Posterior cingulate gyrus (tissue), 11 donors: ENCODE measurements at regions not wholly inside any gene's neighbourhood (a gene's known extent, or its start where the extent isn't known, plus 50 kb on each side); places are given as distances from the start of the nearest gene placed in this dataset.

Source experiments
- DNase-seq, 10 donors: peaks; one replicate each; pipeline versions ENCODE4 v3.0.0 to v3.0.0-alpha.2; 2020 to 2021; ENCODE audit warnings: mixed read lengths in 3 of 10
- intact Hi-C: fragments of 100-400 bp; cut with DNase I; formaldehyde crosslinking; loops from one replicate; pipeline ENCODE4 v1.15.1; 2023

DNA sequence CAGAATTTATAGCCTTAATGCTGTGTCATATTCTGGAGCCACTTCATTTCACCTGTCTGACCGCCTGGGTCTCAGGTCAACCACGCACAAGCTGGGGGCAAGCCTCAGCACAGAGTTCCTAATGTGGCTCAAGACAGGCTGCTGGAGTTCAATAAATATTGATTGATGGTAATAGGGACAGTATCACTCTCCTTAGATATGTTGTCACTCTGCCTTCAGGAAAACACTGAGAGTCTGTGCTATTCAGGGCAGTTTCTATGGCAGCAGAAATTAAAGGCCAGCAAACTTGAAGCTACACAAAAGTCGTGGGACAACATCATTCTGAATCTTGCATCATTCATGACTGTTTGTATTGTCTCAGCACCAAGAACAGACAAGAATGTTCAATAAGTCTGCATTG lies 696.1 kb downstream of the METTL4 start:
- DNase-seq = no peak
- intact Hi-C loops = no loop called here

DNA sequence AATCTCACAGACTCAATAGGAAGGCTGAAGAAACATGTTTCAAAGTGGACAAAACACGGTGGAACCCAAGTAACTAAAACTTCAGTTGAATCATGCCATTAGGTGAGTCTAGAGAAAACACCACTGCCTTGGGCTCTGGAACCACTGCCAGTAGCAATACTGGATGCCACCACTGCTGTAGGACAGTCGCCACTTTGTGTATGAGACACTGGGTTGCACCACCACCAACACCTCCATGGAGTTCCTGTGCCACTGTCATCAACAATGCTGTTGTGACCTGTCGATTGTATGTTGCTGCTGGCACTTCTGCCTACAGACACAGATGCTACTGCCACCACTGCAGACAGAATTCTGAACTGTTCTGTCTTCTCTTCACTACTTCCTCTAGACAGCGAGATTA lies 686.7 kb downstream of the METTL4 start:
- intact Hi-C loops = no loop called here
- no peak for DNase-seq

DNA sequence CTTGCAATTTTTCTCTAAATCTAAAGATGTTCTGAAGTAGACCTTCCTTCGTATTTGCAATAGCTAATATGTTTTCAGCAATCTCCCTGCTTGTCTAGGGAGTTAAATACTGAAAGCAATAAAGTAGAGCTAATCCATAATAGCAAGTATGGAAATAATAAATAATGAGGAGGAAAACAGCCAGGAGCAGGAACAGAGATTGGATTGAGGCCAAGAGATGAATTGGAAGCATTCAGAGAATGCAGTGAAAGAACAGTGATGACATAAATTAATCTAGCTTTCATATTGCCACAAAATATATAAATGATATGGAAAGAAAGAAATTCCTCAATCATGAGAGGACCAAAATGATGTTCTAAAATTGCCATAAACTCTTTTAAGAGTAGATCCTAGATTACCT lies 679.7 kb downstream of the METTL4 start:
- DNase-seq = no peak
- intact Hi-C loops = no loop called here

DNA sequence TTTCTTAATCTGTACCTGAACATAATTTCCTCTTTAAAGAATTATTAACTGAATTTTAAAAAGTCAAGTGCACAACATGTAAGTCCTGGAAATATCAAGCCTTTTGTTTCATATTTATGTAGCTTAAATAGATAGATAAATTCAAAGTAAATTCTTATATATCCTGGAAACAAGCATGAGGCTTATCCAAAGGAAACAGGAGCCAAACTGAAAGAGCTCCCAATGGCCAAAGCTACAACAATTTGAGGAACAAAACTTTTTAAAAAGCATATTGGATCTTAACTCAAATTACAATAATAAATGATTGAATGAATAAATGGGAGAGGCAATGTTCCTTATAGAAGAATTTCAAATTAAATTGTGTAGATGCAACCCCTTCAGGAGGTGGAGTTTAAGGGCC lies 679.1 kb downstream of the METTL4 start:
- intact Hi-C loops = no loop called here
- no peak for DNase-seq

DNA sequence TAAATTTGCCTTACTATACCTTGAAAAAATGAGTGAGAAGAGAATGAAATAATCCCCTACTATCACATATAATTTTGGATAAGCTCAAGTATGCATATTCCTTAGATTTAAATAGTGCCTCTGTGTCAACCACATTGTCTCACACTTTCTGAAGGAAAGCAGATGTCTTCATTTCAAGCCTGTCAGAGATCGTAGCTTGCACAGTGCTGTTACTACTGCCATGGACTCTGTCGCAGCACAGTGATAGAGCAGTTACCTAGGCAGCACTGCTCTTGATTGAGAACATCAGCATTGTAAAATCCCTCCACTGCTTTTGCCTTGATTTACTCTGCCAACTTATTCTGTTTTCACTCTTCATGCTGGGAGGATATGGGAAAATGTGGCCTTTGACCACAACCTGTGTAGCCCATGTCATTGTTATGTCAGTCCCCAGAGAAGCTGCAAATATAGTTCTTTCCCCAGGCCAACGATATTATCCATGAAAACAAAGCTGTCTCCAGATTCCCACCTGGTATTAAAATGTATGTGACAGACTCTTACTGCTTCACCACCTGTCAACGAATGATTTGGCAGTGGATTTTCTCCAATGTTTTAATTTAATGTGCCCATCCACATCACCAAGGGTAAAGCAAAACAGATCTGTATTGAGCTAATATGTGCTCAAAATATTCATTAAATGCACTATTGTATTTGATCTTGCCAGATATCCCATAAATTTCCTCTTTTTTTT lies 675.7 kb downstream of the METTL4 start:
- DNase-seq = no peak
- intact Hi-C loops = no loop called here

DNA sequence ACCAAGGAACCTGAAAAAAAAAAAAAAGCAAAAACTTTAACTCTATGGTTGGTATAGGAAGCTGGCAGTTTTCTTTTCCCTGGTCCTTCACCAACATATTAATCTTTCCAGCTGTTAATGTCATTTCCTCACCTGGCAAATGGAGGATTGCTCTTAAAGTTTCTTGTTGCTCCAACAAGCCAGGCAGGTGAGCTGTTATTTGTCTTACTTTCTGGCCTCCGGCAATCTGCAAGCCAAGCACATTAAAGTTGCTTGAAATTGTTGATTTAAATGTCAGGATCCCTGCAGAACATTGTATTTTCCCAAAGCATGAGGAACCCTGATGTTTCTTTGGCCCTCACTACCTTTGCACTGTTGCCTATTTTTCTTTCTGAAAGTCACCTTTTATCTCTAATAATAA lies 664.9 kb downstream of the METTL4 start:
- no peak for DNase-seq
- intact Hi-C loops = no loop called here

DNA sequence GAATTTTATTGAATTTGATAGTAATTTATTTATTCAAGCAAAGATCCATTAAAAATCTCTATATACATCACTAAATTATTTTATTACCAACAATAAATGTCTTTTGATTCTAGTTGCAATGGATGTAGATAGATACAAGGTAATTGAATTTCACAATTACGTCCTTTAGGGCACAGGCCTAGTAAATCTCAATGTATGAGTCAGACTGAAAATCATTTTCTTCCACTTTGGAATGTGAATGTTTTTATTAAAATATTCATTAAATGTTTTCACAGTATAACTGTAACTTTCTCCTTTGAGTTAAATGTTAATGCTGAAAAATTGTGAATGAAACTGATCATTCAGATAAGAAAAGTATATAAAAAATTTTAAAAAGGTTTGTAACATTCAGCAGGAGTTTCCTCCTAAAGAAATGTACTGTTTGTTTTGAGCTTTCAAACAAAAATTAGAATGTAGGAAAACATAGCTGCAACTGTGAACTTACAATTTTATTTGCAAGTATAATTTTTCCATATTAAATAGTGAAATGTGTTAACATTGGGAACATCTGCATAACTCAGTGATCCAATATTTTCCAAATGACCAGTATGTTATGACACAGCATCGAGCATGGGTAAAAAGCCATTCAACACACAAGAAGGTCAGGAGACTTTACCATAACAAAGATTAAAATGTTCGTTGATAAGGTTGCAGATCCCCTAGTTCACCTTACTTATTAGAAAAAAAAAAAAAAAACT lies 663.7 kb downstream of the METTL4 start:
- no peak for DNase-seq
- intact Hi-C loops = no loop called here

DNA sequence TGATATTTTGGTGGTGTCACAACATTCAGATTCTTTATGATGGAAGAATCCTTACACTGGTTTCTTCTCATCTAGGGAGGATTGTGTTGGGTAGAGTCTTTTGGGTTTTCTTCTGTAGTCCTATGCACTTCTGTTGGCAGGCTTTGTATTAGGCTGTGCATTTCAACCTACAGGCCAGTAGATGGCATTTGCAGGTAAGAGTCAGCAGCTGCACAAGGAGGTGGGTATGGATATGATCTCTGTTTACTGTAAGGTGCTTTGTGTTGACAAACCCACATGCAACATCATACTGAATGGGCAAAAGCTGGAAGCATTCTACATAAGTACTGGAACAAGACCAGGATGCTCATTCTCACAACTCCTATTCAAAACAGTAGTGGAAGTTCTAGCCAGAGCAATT lies 656.8 kb downstream of the METTL4 start:
- intact Hi-C loops = no loop called here
- DNase-seq = no peak

DNA sequence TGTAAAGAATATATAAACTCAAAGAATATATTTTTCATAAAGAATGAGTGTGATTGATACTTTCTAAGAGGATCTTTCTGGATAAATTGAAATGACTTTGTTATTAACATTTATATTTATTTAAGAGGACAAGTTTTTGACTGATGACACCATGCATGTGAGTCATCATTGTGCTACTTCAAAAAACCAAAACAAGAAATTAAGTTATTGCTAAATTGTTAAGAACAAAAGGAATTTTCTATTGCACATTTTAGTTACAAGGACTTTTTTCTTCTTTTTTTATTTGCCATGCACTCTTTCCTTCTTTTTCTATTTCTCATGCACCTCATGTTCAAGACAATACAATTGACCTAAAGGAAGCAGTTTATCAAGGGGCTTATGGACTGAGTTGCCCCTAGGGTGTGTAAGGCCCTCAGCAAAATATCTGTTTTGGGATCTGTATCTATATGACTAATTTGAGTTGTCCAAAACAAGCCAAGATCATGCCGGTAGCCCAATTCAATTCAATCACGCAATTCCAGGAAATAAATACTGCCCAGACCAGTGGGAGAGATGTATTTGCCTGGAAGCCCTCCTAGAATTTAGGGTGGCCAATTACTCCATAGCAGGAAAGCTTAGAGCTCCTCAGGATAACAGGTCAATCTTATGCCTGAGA lies 654.3 kb downstream of the METTL4 start:
- intact Hi-C loops = no loop called here

DNA sequence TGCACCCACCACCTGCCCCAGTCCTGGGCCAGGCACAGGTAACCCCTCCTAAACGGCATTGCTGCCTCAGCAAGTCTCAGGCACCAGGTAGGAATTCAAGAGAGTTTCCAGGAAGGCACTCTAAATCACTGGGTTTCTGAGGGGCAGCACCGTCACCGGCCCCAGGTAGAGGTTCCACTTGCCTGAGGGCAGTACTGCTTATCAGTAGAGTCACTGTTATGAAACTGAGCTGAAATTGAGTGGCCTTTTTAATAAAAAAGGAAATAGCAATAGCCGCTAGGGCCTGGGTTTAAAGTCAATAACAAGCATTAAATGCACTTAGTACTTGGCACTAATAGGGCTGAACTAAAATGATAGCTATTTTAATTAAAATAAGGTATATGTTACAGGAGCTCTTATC lies 653.7 kb downstream of the METTL4 start:
- DNase-seq = no peak

More for the DNA sequence above, 654.3 kb downstream of the METTL4 start:
- DNase-seq = no peak

DNA sequence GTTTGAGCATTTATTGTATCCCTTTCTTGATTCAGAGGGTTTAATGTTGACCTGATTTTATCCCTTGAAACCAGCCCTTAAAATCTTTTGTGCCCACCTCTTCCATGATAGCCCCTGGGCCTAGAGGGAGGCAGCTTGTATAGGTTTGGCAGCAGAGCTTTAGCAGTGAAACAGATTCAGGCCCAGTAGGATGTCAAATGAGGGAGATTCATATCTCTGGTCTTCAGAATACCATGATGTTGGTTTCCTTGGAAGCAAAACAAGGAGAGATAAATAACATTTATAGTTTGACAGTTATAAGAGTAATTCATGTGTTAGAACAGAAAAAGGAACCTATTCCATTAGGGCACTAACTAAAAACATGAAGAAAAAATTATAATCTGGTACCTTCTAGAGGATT lies 649.2 kb downstream of the METTL4 start:
- intact Hi-C loops = no loop called here
- DNase-seq = no peak

More for the DNA sequence above, 653.7 kb downstream of the METTL4 start:
- intact Hi-C loops = no loop called here

DNA sequence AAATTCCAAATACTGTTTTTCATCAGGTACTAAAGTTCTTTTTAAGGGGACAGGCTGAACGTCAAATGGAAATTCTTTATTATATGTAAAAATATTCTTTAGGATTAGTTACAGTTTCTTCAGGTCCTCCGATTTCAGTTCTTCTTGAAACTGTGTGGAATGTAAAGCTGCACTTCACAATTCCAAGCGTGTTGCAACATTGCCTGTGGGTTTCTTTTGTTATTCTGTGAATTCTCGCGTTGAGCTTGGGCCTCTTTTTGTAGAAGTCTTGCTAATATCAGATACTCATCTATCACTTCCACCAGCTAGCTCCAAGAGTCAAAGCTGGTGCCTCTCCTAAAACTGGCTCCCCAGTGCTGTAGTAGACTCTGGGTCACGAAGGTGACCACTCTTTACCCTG lies 642.6 kb downstream of the METTL4 start:
- DNase-seq = no peak
- intact Hi-C loops = no loop called here

DNA sequence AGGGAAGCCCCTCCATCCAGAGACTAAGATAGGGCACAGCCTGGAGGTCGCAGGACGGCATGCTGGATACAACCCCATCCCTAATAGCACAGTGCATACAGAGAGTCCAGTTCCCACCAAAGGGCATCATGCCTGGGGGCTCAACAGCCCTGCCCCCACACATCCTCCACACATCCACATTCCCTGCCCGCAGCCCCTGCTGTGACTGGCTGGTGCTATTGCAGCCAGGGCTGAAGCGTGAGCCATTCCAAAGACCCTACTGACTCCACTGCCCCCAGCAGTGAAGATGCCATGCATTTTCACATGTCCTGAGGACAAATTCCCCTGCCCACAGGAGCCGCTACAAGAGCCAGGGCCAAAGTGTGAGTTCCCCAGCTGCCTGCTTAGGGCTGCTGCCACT lies 641.6 kb downstream of the METTL4 start:
- intact Hi-C loops = no loop called here
- DNase-seq = peak in 2 of 10 donors; percentile 65 to 66

DNA sequence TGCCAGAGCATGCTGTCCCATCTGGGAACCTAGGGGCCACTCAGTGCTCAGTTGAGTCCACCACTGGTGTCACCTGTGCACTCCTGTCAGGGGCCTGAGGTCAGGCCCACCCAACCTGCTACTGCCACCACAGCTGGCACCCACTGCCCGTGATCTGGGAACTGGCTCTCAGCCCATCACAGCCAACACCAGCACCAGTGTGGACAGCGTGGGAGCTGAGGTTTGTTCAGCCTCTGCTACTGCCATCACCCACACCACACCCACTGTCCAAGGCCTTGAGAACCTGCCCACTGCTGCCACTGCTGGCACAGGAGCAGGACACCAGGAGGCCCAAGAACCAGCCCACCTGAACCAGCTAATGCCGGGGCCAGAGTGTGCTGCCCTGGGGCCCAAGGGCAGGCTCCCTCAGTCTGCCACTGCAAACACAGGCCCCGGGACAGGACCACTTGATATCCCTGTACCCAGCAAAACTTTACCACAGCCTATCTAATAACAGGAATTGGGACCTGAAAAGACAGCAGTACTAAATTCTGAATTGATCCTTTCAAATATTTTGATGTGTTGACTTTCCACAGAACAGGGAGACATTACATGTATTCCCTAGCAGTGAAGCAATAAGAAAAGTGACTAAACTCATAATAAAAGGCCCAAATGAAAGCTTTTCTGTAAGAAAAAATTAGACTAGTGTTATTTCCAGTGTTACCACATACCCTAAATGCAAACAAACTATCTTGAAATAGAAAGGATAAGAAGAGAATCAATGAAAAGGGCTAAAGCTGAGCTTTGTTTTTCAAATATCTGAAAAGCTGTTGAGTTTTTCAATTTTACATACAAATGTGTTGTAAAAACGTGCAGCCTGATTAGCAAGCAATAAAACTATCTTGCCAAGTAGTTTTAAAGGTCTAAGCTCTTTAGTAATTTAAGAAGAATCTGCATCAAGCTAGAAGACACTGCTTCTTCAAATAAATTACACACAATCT lies 640.7 kb downstream of the METTL4 start:
- intact Hi-C loops = no loop called here
- peak in 2 of 10 donors; percentile 60 to 69 for DNase-seq

DNA sequence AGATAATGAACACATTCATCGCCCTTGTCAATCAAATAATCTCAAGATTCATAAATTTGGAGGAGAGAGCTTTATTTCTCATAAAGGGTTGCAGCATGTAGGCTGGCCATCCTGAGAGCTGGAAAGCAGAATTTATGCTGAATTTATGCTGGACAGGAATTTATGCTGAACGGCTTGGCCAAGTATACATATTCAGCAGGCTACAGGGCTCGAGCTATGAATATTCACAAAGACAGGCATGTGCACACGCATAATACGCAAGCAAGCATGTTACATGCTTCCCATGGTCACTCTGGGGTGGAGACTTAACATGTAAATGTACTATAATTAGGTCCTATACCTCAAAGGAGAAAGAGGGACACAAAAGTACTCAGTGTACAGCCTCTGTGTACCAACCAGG lies 618.8 kb downstream of the METTL4 start:
- DNase-seq = no peak
- intact Hi-C loops = no loop called here

DNA sequence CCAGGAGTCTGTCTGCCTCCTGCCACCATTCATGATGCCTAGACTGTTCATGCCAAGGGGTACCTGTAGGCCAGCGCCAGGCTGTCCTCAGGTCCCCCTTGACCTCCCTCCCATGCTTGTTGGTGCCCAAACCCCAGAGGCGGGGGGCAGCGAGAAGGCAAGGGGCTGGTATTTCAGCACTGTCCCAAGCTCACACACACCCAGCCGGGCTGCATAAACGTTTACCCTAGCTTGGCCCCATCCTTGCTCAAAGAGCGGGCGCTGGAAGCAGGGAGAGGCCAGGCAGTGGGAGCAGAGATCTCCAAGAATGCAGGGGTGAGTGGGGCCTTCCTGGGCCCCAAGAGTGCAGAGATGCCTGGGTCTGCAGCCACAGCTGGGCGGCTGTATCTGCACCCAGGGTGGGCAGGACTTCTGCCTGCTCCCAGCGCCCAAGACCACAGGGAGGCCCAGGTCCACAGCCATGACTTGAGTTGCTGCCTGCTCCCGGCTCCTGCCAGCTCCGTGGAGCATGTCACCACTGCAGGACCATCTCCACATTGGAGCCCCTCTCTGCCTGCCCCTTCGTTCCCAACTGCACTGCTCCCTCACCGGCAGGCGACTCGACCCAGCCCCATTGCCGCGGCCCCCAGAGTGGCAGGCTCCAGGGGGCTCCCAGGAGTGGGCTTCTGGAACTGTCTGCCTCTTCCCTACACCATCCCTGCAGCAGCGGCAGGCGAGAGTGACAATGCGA lies 616.6 kb downstream of the METTL4 start:
- peak in 2 of 10 donors; percentile 69 to 72 for DNase-seq

DNA sequence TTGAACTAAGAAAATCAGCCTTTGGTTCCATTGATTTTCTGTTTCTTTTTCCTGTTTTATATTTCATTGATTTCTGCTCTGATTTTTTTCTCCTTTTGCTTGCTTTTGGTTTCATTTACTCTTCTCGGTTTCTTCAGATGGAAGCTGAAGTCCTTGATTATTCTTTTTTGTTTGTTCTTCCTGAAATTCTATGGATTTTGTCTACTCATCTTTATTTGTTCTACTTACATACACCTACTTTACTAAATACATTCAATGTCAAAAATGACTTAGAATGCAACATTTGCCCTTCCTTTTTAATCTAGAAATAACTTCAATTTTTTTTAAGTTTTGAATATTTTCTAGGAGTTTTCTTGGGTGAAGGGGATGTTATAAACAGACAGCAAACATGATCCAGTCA lies 612.5 kb downstream of the METTL4 start:
- intact Hi-C loops = no loop called here

More for the DNA sequence above, 616.6 kb downstream of the METTL4 start:
- intact Hi-C loops = no loop called here

DNA sequence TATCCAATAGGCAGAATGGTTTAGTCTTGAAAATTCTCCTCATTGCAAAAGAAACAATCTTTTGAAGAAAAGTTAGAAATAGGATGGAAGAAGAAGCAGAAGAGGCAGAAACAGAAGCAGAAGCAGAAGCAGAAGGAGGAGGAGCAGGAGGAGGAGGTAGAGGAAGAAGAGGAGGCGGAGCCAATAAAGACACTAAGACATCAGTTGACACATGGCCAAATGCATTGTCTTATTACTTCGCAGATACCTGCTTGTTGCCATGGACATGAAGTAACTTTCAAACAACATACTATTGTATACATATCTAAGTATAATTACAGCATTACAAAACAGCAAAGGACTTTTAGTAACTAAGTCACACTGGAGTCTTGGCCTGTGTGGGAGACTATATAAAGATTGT lies 606.3 kb downstream of the METTL4 start:
- DNase-seq = no peak
- intact Hi-C loops = no loop called here

More for the DNA sequence above, 612.5 kb downstream of the METTL4 start:
- no peak for DNase-seq

DNA sequence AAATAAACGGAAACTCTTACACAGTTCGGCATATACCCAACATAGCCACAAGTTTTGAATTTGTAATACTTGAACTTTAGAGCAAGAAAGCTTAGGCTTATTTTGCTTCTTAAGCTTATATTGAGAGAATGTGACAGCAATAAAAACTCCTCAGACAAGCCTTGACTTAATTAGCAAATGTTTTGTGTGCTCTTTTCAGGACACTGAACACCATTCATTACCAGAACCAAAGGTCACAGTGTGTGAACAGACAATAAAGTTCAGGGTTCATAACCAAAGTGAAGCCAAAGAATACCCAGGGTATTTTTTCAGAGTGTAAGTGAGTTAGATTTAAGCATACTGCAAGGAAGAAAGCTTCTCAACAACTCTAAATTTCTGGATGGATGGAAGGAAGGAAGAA lies 605.8 kb downstream of the METTL4 start:
- intact Hi-C loops = no loop called here
- DNase-seq = no peak
